NCI-H2107 treated with DMSO at 0.1 percent for 48 hours (cell line): ENCODE measurements at regions not wholly inside any gene's neighbourhood (a gene's known extent, or its start where the extent isn't known, plus 50 kb on each side); places are given as distances from the start of the nearest gene placed in this dataset.

ENCODE experiments used
- DNase-seq: peaks from one replicate; lab custom pipeline; 2025; ENCODE audit not compliant: unreplicated experiment; lab: John Stamatoyannopoulos, UW

DNA sequence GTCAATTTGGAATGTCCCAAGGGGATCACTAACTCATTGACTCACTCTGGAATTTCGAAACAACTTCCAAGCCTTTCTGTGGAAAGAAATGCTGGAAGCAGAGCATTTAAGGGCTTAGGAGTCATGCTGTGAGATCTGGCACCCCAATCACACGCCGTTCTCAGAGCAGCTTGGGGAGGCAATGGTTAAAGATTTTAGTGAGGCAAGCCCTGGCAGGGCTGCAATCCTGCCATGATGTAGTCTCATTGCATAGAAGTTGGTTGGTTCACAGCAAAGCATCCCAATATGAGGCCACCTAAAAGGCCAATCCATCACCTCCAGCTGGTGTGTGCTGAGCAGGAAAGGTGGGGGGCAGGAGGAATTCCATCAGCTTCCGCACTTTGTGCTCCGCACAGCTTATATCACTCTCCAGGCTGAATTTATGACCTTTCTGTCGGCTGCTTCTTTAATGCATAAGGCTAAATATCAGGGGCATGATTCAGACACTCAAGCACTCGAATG is 1043.9 kb upstream of the POU3F3 start:
- DNase-seq: no peak

DNA sequence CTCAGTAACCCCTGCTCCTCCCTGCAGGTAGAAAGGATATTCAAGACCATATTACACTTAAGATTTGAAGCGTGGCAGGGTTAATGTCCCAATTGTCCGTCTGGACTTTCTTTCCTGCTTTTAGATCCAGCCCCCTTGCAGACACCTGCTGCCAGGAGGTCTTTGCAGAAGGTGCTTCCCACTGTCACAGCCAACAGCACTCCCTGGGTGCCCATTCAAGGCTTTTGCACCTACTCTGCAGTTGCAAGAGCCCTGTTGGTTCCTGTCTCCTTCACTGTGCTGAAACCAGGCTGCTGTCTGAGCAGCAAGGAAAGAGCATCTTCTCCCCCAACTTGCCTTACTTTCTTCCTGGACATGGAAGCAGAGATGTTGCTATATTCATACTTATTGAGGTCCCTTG is 1043.0 kb upstream of the POU3F3 start:
- DNase-seq: no peak

DNA sequence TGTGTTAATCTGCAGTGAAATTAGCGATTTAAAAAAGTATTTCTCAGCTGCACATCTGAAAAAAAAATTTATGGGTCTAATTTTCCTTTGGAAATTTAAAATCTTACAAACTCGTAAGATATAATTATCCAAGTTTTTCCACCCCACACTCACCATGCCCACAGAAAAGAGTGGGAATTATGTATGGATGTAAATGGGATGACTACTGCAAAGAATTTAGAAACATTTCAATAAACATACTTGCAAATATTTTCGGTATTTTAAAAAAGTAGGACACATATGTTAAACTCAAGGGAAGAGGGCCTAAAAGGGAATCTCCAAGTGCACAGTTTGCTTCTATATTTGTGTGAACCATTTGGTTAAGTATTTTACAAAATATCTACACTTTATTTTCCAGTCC is 1039.9 kb upstream of the POU3F3 start:
- no peak for DNase-seq

DNA sequence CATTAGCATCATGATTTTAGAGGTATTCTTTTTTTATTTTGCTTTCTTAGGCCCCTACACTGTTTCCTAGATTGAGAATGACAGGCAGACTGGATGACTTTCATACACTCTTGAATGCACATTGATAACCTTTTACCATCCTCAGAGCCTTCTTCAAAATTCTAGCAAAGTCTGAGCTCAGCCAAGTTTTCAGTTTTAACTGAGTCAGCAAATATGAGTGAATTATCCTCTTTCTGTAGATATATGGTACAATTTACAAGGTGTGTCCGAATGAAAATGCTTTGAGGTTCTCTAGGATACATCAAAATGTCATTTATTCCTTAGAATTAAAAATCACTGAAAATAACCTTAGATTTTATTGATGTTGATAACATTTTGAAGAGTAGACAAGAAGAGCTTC is 1038.2 kb upstream of the POU3F3 start:
- DNase-seq: no peak

DNA sequence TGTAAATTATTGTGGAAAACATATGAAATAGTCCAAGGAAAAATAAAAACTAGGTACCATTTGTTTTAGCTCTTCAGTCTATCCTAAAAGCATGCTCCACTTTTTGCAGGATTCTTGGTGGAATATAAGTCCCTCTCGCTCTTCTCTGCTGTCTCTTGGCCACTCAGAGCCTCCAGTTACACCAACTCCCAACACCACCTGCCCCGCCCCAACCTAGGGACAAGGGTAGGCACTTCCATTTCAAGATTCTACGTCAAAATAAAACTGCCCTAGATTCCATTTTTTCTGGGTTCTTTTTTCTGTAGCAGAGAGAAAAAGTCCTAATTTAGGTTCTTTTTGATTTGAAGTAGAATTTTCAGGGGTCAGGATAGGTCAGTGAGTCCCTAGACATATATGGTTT is 1036.2 kb upstream of the POU3F3 start:
- DNase-seq: no peak

DNA sequence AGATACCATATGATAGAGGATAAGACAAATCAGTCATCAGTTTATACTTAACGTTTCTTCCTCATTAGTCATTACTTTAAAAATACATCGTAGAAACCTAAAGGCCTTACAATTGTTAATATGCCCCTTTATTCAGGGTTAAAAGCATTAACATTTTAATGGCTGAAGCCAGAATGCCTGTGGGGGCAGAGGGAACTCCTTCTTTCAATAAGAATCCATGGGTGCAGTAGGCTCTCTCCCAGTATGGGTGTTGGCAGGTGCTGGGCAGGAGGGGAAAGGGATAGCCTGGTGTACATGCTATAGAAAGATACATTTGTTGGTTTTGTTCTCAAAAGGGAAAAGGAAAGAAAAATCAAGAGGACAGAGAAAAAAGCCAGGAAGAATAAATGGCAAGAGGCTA is 1035.7 kb upstream of the POU3F3 start:
- DNase-seq: no peak

DNA sequence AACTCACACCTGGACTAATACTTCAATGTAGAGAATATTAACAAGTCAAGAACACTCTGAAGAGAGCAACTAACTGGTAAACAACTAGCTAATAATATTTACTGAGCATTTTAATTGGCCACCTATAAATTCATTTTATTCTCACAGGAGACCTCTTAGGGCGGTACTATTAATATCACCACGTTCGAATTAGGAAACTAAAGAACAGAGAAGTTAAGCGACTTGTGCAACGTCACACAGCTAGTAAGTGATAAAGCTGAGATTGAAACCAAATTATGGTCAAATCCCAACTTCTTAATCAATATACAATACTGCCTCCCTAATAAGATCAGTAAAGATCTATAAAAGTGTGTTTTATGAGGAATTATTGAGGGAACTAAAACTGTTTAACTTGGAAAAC is 1034.3 kb upstream of the POU3F3 start:
- DNase-seq: no peak

DNA sequence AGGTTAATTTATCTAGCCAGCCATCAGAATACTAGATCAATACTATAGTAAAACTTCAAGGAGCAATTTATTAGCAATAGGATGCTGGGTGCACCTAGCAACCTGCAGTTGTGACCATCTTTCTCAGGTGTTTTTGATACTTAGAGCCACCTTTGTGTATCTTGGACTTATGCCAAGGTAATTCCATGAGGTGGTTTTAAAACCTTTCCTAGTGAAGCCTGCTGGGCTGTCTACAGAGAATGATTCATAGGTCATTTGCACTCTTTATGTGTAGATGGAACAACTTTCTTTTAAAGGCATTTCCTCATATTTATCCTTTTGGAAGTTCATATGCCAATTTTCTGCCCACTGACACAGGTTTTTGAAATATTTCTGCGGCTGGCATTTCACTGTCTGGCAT is 1030.1 kb upstream of the POU3F3 start:
- DNase-seq: no peak

DNA sequence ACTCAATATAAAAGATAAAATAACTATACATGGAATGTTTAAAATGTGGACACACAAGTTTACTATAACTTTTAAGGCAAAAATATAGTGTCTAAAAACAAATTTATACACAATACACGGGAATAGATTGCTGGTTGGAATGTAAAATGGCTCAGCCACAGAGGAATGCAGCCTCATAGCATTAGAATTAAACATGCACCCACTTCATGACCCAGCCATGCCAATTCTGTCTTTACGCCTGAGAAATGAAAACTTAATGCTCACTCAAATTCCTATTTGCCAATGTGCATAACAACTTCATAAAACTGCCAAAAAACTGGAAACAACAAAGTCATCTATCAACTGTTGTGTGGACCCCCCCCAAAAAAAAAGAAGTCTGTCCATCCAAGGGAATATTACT is 1006.6 kb upstream of the POU3F3 start:
- DNase-seq: no peak

DNA sequence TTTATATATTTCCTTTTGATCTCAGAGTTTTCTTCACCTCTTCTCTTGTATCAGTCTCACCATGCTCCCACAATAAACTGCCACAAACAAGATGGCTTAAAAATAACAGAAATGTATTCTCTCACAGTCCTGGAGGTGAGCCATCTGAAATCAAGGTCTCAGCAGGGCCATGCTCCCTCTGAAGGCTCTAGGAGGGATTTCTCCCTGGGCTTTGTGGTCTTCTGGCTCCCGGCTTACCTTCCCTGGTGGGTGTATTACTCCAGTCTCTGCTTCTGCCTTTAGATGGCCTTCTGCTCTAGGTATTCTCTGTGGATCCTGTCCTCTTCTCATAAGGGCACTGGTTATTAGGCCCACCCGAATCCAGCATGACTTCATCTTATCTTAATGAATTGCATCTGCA is 994.7 kb upstream of the POU3F3 start:
- DNase-seq: no peak

DNA sequence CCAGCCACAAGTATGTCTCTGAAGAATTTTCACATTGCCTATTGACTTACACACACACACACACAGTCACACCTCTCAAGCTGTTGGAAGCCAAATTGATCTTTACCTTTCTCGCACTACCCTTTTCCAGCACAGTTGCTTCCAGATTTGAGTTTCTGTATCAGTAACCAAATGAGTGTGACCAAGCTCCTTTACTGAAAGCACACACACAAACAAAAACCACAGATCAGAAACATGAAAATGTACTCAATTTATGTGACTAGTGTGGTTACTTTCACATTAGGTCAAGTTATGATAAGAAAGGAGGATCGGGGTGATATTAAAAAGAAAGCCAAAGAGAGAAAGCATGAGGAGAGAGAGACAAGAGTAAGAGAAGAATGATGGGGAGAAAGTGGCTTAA is 993.9 kb upstream of the POU3F3 start:
- no peak for DNase-seq

DNA sequence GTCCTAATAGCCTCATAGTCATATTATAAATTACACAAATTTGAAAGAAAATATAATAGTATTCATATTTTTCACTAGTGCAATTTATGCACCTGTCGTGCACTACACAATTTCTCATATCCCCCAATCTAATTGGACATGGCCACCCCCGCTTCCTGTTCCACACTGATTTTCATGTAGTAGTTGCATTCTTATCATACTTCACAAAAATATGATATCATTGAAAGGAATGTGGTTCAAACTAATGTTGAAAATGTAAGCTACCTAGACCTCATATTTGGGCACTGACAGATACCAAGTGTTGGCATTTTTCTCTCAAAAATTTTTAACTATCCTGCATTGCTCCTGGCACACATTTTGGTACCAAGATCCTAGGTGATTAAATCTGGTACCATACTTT is 985.5 kb upstream of the POU3F3 start:
- no peak for DNase-seq

DNA sequence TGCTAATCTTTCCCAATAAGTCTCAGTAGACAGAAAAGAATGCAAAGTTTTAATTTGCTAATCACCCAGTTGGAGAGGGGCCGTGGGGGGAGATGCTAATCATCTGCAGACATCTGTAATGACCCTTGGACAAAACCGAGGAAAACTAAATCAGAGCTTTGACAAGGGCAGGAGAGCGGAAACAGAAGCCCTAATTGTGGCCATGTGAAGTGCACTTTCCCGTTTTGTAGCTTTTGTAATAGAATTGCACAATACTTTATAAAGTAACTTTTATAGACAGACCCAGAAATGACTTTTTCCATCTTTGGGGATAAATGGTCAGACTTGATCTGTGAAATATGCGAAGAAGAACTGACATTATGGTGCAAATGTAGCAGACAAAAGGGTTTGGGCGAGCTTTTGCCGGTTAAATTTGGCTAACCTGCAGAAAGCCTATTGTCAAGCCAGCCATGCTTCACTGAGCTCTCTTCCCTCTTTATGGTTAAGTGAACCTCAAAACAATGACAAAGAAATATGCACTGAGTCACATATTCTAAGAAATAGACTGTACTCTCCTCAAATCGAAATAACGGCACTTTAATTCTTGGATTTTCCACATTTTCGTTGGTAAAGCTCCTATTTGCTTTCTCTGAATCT is 980.1 kb upstream of the POU3F3 start:
- DNase-seq: no peak

DNA sequence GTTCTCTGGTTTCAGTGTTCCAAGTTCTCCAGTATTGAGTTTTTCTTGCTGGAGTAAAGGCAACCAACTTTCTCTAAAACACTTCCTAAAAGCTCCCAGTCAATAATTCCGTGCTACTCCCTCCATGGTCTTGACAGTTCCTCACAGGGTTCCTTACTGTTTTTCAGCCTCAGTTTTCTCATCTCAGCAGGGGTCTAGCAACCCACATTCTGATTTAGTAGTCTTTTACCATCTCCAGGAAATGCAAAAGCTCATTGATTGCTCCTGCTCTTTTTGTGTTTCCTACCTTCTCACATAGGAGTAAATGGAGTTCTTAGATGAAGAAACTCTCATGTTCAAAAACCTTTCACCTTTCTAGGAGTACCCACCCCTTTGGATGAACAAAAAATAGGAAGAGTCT is 978.8 kb upstream of the POU3F3 start:
- DNase-seq: no peak

DNA sequence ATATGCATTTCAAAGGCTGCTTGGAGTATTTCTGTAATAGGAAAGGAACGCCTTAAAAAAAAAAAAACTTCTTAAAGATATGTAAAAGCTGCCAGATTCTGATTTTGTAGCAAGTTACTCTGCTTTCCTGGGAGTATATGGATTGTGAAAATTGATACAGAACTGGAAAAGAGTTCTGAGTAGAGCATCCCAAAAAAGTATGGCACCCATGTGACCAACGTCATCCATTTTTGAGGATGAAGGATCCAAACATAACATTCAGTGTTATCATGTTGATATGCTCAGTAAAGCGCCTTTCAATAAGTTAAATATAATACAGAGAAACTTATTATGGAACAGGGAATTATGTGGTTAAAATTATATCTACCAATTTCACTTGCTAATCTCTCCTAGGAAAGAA is 978.4 kb upstream of the POU3F3 start:
- no peak for DNase-seq

DNA sequence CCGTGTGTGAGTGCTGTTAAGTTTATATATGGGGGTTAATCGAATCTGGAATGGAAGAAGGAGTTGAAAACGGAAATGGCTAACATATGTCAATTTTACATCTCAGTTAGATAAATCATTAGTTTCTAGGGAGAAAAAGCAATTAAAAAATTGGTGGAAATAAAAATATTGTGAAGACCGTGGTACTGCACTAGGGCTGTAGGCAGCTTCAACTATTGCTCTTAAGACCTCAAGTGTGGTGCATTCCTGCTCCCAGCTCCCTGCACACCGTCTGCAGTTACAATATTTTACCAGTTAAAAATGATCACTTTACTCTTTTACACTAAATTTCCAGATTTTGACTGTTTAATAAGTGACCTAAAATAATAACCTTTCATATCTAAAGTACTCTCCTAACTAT is 977.3 kb upstream of the POU3F3 start:
- no peak for DNase-seq

DNA sequence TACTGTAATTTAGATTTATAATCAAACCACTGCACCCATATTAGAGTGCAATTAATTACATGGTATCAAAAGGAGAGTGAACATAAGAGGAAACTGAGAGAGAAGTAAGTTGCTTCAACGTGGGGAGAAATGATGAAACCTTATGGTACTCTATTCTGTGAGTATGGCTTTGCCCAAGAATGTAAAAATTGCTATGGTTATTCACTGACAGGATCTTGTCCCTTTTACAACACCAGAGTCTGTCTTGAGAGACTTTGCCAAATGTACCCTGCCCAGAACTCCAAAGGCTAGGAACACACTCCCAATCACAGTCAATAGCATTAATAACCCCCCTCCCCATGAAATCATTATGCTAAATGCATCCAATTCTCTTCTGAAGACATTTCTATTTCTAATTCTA is 974.8 kb upstream of the POU3F3 start:
- no peak for DNase-seq

DNA sequence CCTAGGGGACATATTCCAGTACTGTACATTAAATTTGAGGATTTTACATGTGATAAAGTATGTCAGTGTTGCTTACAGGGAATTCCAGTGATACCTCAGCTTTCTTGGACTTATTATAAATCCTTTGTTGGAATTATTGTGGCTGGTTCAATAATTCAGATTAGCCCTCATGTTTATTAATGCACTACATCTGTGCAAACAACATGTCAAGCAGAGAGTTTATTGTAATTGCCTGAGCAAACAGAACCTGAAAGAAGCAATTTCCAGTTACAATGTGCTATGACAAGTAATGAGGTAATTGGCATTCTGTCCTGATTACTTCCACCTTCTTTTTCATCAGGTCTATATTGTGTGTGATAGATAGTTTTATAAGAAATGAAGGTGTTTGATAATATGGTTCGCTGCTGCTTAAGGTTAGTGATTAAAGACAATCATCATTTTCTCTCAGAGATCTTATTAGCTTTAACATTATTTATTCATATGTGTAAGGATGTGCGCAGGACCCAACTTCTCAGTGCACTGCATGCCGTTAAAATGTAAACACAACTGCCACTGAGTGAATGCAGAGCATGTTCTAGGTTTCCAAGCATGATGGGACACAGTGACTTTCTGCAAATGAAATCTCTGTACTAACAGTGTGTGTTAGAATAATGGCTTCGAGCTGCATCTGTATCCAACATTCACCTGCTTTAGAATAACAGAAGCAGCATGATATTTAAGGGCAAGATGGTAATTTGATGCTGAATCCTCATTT is 973.7 kb upstream of the POU3F3 start:
- DNase-seq: no peak

DNA sequence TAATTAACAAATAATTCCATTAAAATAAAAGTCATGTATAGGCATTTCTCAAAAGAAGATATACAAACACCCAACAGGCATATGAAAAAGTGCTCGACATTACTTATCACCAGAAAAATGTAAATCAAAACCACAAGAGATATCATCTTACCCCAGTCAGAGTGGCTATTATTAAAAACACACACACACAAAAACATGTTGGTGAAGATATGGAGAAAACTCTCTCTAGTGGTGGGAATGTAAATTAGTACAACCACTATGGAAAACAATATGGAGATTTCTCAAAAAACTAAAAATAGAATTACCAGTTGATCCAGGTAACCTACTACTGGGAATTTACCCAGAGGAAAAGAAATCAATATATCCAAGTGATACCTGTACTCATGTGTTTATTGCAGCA is 966.3 kb upstream of the POU3F3 start:
- no peak for DNase-seq

DNA sequence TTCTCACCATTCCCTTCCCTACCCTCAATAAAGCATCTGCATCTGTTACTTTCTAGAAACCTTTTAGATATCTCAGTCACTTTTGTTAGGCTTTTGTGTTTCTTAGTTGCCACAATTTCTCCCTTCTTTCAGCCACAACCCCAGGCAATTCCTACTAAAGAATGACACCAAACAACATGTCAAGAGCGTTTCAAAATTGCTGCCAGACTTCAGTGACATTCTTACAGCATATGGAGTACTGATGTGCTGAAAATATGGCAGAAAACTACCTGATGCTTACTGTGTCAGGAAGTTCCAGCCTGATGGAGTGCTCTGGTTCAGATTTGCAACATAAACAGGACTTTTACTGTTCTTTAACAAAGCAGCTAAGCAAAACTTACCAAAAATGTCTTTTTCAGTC is 957.7 kb upstream of the POU3F3 start:
- DNase-seq: no peak

DNA sequence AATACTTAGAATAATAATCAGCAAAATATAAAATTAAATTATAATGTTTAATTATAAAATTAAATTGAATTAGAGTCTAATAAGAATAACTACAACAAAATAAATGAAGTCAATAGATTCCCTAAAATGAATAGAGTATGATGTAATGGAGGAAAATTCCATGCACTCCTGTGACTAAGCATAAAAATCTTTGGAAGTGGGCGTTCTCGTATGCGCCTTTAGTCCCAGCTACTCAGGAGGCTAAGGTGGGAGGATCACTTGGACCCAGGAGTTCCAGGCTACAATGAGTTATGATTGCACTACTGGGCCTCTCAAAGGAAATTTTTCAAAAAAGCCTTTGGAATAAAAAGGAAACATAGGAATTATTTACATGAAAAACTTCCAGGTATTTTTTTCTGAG is 955.4 kb upstream of the POU3F3 start:
- no peak for DNase-seq

DNA sequence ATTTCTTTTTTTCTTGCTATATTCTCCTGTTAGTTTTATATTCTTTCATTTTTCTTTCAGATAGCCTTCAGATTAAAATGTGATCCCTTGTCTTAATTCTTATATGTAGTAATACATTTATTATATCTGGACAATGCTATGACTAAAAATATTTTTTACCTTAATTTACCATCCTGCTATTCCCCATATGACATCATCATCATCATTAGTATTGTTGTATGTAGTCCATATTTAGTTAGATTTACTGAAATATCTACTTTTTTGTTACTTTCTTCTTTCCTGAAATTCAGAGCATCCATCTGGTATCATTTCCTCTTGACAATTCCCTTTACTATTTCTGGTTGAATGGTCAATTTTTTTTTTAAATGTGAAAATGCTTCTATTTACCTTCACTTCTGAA is 951.6 kb upstream of the POU3F3 start:
- no peak for DNase-seq

DNA sequence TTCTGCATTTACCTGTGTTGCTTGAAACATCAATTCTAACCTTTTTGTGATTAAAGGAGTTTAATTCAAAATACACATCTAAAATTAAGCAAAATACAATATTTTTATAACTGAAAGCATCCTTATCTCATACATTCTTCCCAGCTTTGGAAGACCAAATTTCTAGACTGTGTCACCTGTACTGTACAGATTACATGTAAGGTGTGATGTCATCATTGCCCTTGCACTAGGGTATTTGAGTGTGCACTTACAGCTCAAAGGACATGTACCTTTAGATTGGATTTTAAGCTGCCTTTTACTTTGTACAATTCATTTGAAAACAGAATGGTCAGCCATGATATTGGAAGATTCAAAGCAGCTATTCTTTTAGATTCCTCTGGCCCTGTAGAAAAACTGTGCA is 932.8 kb upstream of the POU3F3 start:
- DNase-seq: no peak
